ENCODE measurements at regions not wholly inside any gene's neighbourhood (a gene's known extent, or its start where the extent isn't known, plus 50 kb on each side); places are given as distances from the start of the nearest gene placed in this dataset.
"Not testable (repeated sequence)": the region's sequence is repeated elsewhere in the genome, so short reads cannot be mapped to it uniquely, and the experiment has no call there.

DNA sequence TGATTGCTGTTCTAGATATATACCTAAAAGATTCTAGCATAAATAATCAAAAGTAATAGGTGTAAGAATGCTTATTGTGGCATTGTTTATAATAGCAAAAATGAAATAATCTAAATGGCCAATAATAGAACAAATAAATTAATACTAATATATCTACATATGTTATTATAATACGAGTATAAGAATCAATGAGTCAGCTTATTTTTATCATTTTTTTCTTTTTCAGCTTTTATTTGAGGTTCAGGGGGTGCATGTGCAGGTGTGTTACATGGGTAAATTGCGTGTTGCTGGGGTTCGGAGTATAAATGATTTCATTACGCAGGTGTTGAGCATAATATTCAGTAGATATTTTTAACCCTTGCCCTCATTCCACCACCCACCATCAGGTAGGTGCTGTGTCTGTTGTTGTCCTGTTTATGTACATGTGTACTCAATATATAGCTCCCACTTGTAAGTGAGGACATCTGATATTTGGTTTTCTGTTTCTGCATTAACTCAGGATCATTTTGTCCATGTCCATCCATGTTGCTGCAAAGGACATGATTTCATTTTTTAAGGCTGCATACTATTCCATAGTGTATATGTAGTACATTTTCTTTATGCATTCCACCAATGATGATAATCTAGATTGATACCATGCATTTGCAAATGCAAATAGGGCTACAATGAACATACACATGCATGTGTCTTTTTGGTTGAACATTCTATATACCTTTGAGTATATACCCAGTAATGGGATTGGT, 122.2 kb upstream of the GMNC start:
- no peak for DNase-seq

DNA sequence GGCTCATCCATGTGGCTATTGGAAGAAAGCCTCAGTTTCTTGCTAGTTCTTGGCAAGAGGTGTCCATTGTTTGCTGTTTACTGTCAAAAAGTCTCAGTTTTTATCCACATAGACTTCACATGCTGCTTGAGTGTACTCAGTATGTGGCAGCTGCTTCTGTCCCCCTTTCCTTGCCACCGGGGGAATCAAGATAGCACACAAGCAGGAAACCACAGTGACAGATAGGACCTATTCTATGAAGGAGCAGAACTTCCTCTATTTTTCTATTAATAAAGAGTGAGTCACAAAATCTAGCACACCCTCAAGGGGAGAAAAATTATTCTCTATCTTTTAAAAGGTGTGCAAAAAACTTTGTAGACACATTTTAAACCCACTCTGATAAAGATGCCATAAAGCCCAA, 121.4 kb upstream of the GMNC start:
- no peak for DNase-seq

DNA sequence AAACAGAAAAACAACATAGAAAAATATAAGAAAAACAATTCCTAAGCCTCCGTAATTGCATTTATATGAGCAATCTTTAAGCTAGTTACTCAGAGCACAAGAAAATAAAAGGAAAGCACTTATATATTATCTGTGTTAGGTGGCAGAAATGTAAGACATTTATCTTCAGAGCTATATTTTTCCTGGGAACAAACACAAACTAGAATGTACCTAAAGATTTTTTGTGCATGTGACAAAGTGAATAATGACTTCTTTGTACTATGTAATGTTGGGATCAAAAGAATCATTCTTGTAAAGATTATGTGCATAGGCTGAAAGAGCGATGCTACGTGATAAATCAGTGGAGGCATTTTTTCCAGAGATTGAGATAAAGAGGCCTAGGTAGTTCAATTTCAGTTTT, 111.3 kb upstream of the GMNC start:
- DNase-seq, result no peak

DNA sequence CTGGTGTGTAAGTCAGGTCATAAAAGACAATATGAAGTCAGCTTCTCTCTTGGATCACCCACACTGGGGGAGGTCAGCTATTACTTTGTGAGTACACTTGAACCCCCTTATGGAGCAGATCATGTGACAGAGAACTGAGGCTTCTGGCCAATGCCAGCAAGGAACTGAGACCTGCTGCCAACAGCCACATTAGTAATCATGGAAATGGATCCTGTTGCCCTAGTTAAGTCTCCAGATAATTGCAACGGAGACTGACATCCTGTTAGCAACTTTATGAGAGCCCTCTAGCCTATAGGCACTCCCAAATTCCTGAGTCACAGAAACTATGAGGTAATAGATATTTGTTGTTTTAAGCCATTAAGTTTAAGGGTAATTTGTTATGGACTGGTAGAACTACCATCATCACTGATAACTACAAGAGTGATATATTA, 110.4 kb upstream of the GMNC start:
- no peak for DNase-seq

DNA sequence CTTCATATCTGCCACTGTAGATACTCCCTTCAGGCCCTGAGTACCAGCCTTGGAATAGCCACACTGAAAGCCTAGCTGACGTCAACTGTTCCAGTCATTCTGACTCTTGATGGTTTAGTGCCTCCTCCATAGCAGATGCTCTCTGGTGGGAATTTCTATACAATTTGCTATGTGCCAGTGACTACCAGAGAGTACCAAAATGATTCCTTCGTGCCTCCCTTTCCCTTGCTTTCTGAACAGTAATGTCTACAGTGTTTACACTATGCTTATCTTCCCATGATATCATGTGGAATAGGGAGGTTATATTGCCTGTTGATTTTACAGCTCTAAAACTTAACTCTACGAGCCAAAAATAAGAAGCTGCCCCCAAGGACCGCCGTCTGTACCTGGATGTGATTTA, 109.7 kb upstream of the GMNC start:
- no peak for DNase-seq

DNA sequence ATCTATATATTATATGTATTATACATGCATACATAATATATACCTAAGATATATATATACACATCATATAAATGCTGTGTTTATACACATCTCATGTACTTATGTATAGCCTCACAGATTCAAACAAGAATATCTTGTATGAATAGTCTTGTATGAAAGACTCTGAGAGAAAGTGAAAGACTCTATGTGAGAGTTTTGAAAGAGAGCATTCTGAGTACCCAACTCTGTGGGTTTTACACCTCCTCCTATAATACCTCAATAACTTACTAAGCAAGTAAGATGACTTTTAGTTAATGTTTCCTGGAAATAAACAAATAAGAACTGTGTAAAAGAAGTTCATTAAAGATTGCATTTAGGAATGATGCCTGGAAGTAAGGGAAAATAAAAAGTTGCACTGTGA, 108.1 kb upstream of the GMNC start:
- DNase-seq, result no peak

DNA sequence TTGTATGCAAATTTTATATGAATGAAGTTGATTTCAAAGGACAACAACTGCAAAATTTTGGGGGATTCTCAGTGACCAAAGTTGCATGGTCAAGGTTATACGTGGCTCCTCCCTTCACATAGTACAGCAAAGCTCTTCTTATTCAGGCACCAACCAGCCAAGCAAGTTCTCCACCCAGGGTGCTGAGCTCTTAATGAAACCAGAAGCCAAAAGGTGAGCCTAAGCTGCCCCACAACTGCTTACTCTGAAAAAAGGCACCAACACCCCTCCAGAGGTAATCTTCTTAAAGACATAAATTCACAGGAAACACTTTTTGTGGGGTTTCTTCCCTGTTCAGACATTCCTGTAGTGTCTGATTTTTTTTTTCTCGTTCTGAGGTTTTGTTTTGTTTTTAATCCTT, 106.1 kb upstream of the GMNC start:
- DNase-seq, result no peak

DNA sequence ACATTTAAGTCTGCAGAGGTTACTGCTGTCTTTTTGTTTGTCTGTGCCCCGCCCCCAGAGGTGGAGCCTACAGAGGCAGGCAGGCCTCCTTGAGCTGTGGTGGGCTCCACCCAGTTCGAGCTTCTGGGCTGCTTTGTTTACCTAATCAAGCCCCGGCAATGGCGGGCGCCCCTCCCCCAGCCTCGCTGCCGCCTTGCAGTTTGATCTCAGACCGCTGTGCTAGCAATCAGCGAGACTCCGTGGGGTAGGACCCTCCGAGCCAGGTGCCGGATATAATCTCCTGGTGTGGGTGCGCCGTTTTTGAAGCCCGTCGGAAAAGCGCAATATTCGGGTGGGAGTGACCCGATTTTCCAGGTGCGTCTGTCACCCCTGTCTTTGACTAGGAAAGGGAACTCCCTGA, 102.4 kb upstream of the GMNC start:
- not testable (repeated sequence) for DNase-seq

DNA sequence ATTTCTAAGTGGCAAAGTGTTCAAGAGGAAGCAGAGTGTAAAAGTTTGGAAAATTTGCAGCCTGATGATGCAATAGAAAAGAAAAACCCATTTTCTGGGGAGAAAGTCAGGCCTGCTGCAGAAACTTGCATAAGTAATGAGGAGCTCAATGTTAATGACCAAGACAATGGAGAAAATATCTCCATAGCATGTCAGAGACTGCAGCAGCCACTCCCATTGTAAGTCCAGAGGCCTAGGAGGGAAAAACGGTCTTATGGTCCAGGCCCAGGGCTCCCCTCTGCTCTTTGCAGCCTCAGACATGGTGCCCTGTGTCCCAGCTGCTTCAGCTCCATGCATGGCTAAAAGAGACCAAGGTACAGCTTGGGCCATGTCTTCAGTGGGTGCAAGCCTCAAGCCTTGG, 96.6 kb upstream of the GMNC start:
- DNase-seq, result no peak

DNA sequence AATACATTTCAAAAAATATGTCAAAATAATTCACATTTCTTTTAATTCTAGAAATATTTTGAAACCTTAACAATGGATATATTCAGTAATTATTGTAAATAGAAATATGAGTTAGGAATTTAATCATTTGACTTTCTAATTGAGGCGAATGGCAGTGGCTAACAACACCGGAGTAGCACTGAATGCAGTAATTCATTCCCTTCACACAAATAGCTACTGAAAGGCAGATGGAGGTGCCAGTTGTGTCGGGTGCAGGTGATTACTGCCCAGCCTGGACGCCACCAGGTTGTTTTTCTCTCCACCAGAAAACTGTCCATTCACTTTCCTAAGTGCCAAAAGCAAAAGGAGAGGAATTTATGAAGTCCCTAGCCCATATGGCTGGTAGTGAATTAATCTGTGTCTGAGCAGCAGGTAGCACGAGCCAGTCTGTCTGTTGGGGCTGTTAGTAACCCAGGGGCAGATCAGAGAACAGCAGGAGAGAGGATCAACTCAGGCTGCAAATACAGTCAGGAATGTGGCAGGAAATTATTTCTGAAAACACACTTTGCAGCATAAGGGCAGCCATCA, 79.3 kb upstream of the GMNC start:
- no peak for DNase-seq

DNA sequence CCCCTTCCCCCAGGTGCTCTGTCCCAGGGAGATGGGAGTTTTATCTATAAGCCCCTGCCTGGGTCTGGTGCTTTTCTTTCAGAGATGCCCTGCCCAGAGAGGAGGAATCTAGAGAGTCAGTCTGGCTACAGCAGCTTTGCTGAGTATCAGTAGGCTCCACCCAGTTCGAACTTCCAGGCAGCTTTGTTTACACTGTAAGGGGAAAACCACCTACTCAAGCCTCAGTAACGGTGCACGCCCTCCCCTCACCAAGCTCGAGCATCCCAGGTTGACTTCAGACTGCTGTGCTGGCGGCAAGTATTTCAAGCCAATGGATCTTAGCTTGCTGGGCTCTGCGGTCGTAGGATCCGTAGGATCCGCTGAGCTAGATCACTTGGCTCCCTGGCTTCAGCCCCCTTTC, 72.1 kb upstream of the GMNC start:
- DNase-seq, result not testable (repeated sequence)

DNA sequence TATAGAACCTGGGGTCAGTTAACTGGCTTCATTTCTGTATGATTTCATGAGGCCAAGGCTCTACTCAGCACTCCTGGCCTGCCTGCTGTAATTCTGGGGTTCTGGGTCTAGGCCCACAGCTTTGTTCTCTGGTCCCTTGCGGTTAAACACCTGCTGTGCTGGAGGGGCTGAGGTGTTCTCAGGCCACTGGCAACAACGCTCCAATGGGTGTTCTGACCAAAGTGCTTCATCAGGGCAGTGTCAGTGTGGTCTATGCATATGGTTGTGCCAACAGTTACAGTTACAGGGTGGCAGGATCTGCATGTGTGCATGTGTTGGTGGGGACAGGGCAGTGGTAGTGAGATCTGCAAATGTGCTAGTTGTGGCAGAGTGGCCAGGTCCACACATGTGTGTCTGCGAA, 64.1 kb upstream of the GMNC start:
- no peak for DNase-seq

DNA sequence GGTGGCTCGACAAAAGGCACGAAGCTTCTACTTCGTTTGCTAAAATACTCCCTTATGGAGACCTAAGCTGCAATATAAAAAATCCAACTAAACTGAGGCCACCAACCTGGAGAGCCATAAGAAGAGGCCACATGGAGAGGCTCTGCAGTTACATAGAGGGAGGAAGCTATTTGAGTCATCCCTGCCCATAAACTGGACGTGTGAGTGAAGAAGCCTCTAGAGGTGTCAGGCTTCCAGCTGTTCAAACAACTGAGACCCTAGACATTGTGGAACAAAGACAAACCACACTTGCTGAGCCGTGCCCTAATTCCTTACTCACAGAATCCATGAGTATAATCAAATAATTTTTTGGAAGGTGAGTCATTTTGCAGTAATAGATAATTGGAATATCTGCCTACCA, 50.2 kb upstream of the GMNC start:
- DNase-seq, result no peak

Data from NCI-H1694 (cell line).